Kidney (tissue), 13 donors: ENCODE measurements at regions not wholly inside any gene's neighbourhood (a gene's known extent, or its start where the extent isn't known, plus 50 kb on each side); places are given as distances from the start of the nearest gene placed in this dataset.
A peak's percentile ranks its signal among the peaks of the same experiment; 100 is the strongest.

ENCODE experiments used
- DNase-seq, 5 donors: peaks; one replicate each; pipeline ENCODE4 v3.0.0-alpha.2; 2013 to 2020
- FAIRE-seq: peaks from 2 replicates; lab custom pipeline; 2012; peaks lifted over from hg19 to GRCh38; lab: Jason Lieb, UNC
- H3K27ac ChIP-seq, 2 donors: one replicate each; pipeline ENCODE4 v1.7.0; 2013; ENCODE audit warnings: low read depth in 2 of 2, low read length in 2 of 2, inconsistent platforms in 1 of 2
- H3K27me3 ChIP-seq: one replicate; pipeline ENCODE4 v1.7.1; 2013; ENCODE audit warnings: low read length, inconsistent platforms; ENCODE audit not compliant: control insufficient read depth, insufficient read depth
- H3K36me3 ChIP-seq, 3 donors: one replicate each; pipeline versions ENCODE4 v1.7.0 to v1.7.1; 2013; ENCODE audit warnings: low read length in 3 of 3, control low read depth in 1 of 3, inconsistent platforms in 1 of 3; ENCODE audit not compliant: insufficient read depth in 3 of 3, control insufficient read depth in 2 of 3
- H3K4me1 ChIP-seq, 3 donors: one replicate each; pipeline versions ENCODE4 v1.7.0 to v1.7.1; 2013; ENCODE audit warnings: low read length in 3 of 3, inconsistent platforms in 1 of 3, low read depth in 1 of 3; ENCODE audit not compliant: control insufficient read depth in 2 of 3, insufficient read depth in 2 of 3
- H3K4me3 ChIP-seq, 3 donors: one replicate each; pipeline versions ENCODE4 v1.7.0 to v1.8.1; 2013; ENCODE audit warnings: low read length in 3 of 3, control low read depth in 1 of 3, inconsistent platforms in 1 of 3
- H3K9ac ChIP-seq, 3 donors: one replicate each; pipeline versions ENCODE4 v1.7.0 to v1.7.1; 2013; ENCODE audit warnings: low read length in 3 of 3, control low read depth in 1 of 3, inconsistent platforms in 1 of 3
- H3K9me3 ChIP-seq, 3 donors: one replicate each; pipeline versions ENCODE4 v1.7.0 to v1.7.1; 2013; ENCODE audit warnings: low read length in 3 of 3, control low read depth in 1 of 3, inconsistent platforms in 1 of 3; ENCODE audit not compliant: control insufficient read depth in 2 of 3, insufficient read depth in 1 of 3
- CTCF ChIP-seq: IDR thresholded peaks from 3 replicates; pipeline ENCODE4 v1.5.1; 2012; ENCODE audit warnings: mild to moderate bottlenecking, moderate library complexity, borderline replicate concordance; ENCODE audit not compliant: insufficient read depth; ENCODE audit errors: extremely low read depth
- intact Hi-C: fragments of 100-400 bp; cut with DNase I; formaldehyde crosslinking; loops from one replicate; pipeline ENCODE4 v1.11.1; 2022
- donor health status: control.
- donor health status: control.
- donor health status: control.
- donor health status: control.
- donor health status: control.
- donor health status: DM: yes; HTN: yes; CAD: no.
- donor health status: Normal renal cell carcinoma (clear cell type).

- no peaks in the 10 kb centered on the region for H3K4me1 ChIP-seq
- FAIRE-seq (no peak), DNase-seq (no peak)
- intact Hi-C loops: no loop called here
- no peak for TF ChIP-seq CTCF
- H3K9me3 ChIP-seq: no peaks in the 10 kb centered on the region
- peak overlapping the region in 2 of 3 donors; percentile 37 to 61 for H3K4me3 ChIP-seq
- H3K27ac ChIP-seq: no peak overlapping the region
- no peaks in the 10 kb centered on the region for H3K36me3 ChIP-seq
- no peak overlapping the region for H3K9ac ChIP-seq
- H3K27me3 ChIP-seq: no peaks in the 10 kb centered on the region
These were observed 263.0 kb upstream of the FBXL7 start for GRCh38 chr5:15236911-15237508.

DNA sequence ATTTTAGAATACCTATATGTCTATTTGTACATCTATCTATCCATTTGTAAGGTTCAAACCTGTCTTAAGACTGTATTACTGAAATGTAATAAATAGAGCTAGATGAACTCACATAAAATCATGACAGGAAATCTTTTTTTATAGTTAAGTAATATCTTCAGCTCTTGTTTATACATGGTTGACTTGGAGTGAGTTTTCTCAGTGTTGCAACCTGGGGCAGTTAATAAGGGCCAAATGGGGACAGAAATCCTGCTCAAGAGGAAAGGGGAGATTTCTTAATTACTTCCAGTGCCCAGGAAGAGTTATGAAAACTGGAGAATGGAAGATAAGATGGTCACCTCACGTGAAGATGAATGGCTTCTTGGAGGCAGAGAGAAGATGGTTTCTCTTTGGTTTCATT lies 265.1 kb upstream of the FBXL7 start:
- H3K4me3 ChIP-seq: no peak overlapping the region
- H3K27me3 ChIP-seq: no peaks in the 10 kb centered on the region
- FAIRE-seq: no peak
- no peaks in the 10 kb centered on the region for H3K4me1 ChIP-seq
- H3K27ac ChIP-seq: no peak overlapping the region
- intact Hi-C loops: no loop called here
- no peaks in the 10 kb centered on the region for H3K36me3 ChIP-seq
- no peak for TF ChIP-seq CTCF
- H3K9ac ChIP-seq: no peak overlapping the region
- no peaks in the 10 kb centered on the region for H3K9me3 ChIP-seq
- DNase-seq: no peak

- DNase-seq (no peak), FAIRE-seq (no peak)
- Histone ChIP-seq H3K27ac (no peak overlapping the region), H3K9ac (no peak overlapping the region), H3K9me3 (no peaks in the 10 kb centered on the region), H3K4me3 (no peak overlapping the region), H3K4me1 (no peaks in the 10 kb centered on the region), H3K36me3 (no peaks in the 10 kb centered on the region), H3K27me3 (no peaks in the 10 kb centered on the region)
- no peak for TF ChIP-seq CTCF
- intact Hi-C loops: no loop called here
These were observed 265.6 kb upstream of the FBXL7 start for GRCh38 chr5:15234366-15234765.

DNA sequence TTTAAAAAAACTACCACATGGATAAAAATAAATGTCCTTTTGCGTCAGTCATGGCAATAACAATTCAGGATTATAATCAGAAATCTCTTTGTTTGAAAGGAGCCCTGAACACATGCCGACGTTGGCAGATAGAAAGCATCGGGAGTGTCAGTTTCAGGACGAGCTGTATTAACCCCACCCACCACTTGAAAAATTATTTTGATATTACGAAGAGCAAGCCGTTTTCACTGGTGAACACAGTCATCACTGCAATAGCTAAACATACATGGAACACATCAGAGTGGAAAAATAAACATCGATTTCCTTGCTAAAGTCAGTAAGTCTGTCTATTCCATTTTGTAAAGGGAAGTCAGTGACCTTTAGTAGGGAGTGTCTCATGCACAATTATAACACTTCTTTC lies 266.4 kb upstream of the FBXL7 start:
- FAIRE-seq (no peak), DNase-seq (no peak)
- no peaks in the 10 kb centered on the region for H3K9me3 ChIP-seq
- no peak overlapping the region for H3K4me3 ChIP-seq
- intact Hi-C loops: no loop called here
- no peaks in the 10 kb centered on the region for H3K27me3 ChIP-seq
- TF ChIP-seq CTCF: no peak
- no peak overlapping the region for H3K9ac ChIP-seq
- H3K36me3 ChIP-seq: no peaks in the 10 kb centered on the region
- no peak overlapping the region for H3K27ac ChIP-seq
- H3K4me1 ChIP-seq: no peaks in the 10 kb centered on the region
